CD14-positive monocyte (primary cell): ENCODE measurements at regions not wholly inside any gene's neighbourhood (a gene's known extent, or its start where the extent isn't known, plus 50 kb on each side); places are given as distances from the start of the nearest gene placed in this dataset.

Experiments
- DNase-seq, 3 donors: peaks; one replicate each; pipeline ENCODE4 v3.0.0-alpha.2; 2011 to 2022
- H2AFZ ChIP-seq: 2 replicates; pipeline ENCODE4 v1.6.0; 2012; ENCODE audit warnings: mild to moderate bottlenecking, low read depth, low read length, inconsistent platforms; ENCODE audit not compliant: insufficient read depth, poor library complexity, severe bottlenecking
- H3K27ac ChIP-seq, 2 donors: 1 replicate in 1 of 2; 2 replicates in 1 of 2; pipeline ENCODE4 v1.5.1; 2012 to 2013; ENCODE audit warnings: low read length in 2 of 2, control low read depth in 1 of 2, inconsistent platforms in 1 of 2, low read depth in 1 of 2, mild to moderate bottlenecking in 1 of 2
- H3K27me3 ChIP-seq, 2 donors: one replicate each; pipeline versions ENCODE4 v1.6.0 to v1.6.1; 2011 to 2013; ENCODE audit warnings: low read length in 2 of 2; ENCODE audit not compliant: control insufficient read depth in 2 of 2, insufficient read depth in 2 of 2
- H3K36me3 ChIP-seq, 2 donors: replicated peaks in 1 of 2; 1 replicate in 1 of 2; 2 replicates in 1 of 2; pipeline versions ENCODE4 v1.5.1 to v1.6.1; 2012 to 2013; ENCODE audit warnings: low read length in 2 of 2, control low read depth in 1 of 2, inconsistent platforms in 1 of 2, mild to moderate bottlenecking in 1 of 2; ENCODE audit not compliant: insufficient read depth in 2 of 2, control insufficient read depth in 1 of 2
- H3K4me1 ChIP-seq, 2 donors: 1 replicate in 1 of 2; 2 replicates in 1 of 2; pipeline versions ENCODE4 v1.5.1 to v1.6.1; 2012 to 2013; ENCODE audit warnings: low read length in 2 of 2, control low read depth in 1 of 2, inconsistent platforms in 1 of 2, mild to moderate bottlenecking in 1 of 2, moderate library complexity in 1 of 2; ENCODE audit not compliant: insufficient read depth in 2 of 2, control insufficient read depth in 1 of 2
- H3K4me2 ChIP-seq: replicated peaks from 2 replicates; pipeline ENCODE3; 2012; ENCODE audit warnings: low read length, moderate library complexity, mild to moderate bottlenecking; ENCODE audit not compliant: poor library complexity, severe bottlenecking; ENCODE audit errors: extremely low read depth
- H3K4me3 ChIP-seq, 3 experiments: fragments of 200-600 bp in 1 of 3; sonication (generic) in 1 of 3; replicated peaks in 1 of 3; 1 replicate in 2 of 3; 2 replicates in 1 of 3; pipeline ENCODE4 v1.5.1; 2011 to 2013; ENCODE audit warnings: low read length in 3 of 3, mild to moderate bottlenecking in 3 of 3, control low read depth in 2 of 3, low read depth in 2 of 3, inconsistent platforms in 1 of 3, moderate library complexity in 1 of 3
- H3K79me2 ChIP-seq: 2 replicates; pipeline ENCODE4 v1.6.0; 2012; ENCODE audit warnings: mild to moderate bottlenecking, control low read depth, inconsistent platforms, low read length, moderate library complexity; ENCODE audit not compliant: insufficient read depth
- H3K9ac ChIP-seq: 2 replicates; pipeline ENCODE4 v1.6.0; 2017; ENCODE audit warnings: low read length, mild to moderate bottlenecking; ENCODE audit not compliant: insufficient read depth, poor library complexity, severe bottlenecking
- H3K9me3 ChIP-seq, 2 donors: replicated peaks in 1 of 2; 1 replicate in 1 of 2; 2 replicates in 1 of 2; pipeline versions ENCODE4 v1.5.1 to v1.6.1; 2012 to 2013; ENCODE audit warnings: low read length in 2 of 2, control low read depth in 1 of 2; ENCODE audit not compliant: control insufficient read depth in 1 of 2, insufficient read depth in 1 of 2
- H4K20me1 ChIP-seq: 2 replicates; pipeline ENCODE4 v1.6.0; 2012; ENCODE audit warnings: mild to moderate bottlenecking, low read length, control low read depth, moderate library complexity; ENCODE audit not compliant: insufficient read depth
- H3K27ac Mint-ChIP-seq, 7 donors: one replicate each; pipeline ENCODE4 v1.8.0; 2020; ENCODE audit warnings: mild to moderate bottlenecking in 7 of 7, mixed read lengths in 7 of 7, moderate library complexity in 6 of 7, inconsistent platforms in 2 of 7
- H3K27me3 Mint-ChIP-seq, 3 donors: one replicate each; pipeline ENCODE4 v1.8.0; 2021 to 2022; ENCODE audit warnings: low read depth in 3 of 3, mild to moderate bottlenecking in 3 of 3, mixed read lengths in 3 of 3, moderate library complexity in 3 of 3, inconsistent platforms in 1 of 3
- H3K36me3 Mint-ChIP-seq, 2 donors: one replicate each; pipeline ENCODE4 v1.8.0; 2020; ENCODE audit warnings: mixed read lengths in 2 of 2, inconsistent platforms in 1 of 2, mild to moderate bottlenecking in 1 of 2
- H3K4me1 Mint-ChIP-seq: one replicate; pipeline ENCODE4 v1.8.0; 2020; ENCODE audit warnings: mild to moderate bottlenecking, mixed read lengths
- H3K4me3 Mint-ChIP-seq, 2 donors: one replicate each; pipeline ENCODE4 v1.8.0; 2020; ENCODE audit warnings: mild to moderate bottlenecking in 2 of 2, mixed read lengths in 2 of 2, moderate library complexity in 1 of 2
- H3K9me3 Mint-ChIP-seq, 7 donors: one replicate each; pipeline ENCODE4 v1.8.0; 2020 to 2022; ENCODE audit warnings: mixed read lengths in 7 of 7, mild to moderate bottlenecking in 6 of 7, moderate library complexity in 6 of 7, inconsistent platforms in 2 of 7
- CTCF ChIP-seq: fragments of 200-600 bp; IDR thresholded peaks from one replicate; pipeline ENCODE4 v1.8.0; 2022; ENCODE audit warnings: antibody characterized with exemption, mild to moderate bottlenecking
- WGBS: methylation state at CpG from one replicate; pipeline ENCODE4 v1.1.5; 2013; ENCODE audit warnings: missing lambda C conversion rate; ENCODE audit not compliant: insufficient coverage; 5-methylcytosine and 5-hydroxymethylcytosine counted together
- intact Hi-C, 2 donors: fragments of 100-400 bp; cut with micrococcal nuclease; formaldehyde crosslinking; loops; one replicate each; pipeline versions ENCODE4 v1.15.0 to v1.15.1; 2023

- Mint-ChIP-seq H3K27ac (no peak overlapping the region), H3K4me1 (no peaks in the 10 kb centered on the region), H3K36me3 (no peaks in the 10 kb centered on the region), H3K9me3 (peaks cover 0 to 4% (median 0%) of the 10 kb centered on the region in 7 donors), H3K4me3 (no peak overlapping the region), H3K27me3 (peaks cover 0 to 2% (median 0%) of the 10 kb centered on the region in 3 donors)
- intact Hi-C loops, result no loop called here
- no peaks in the 10 kb centered on the region for H3K27me3 ChIP-seq
- no peak overlapping the region for H3K27ac ChIP-seq
- no peak overlapping the region for H2AFZ ChIP-seq
- no peak for TF ChIP-seq CTCF
- H3K4me3 ChIP-seq, result no peak overlapping the region
- no peak overlapping the region for H3K9ac ChIP-seq
- DNase-seq, result no peak
- no peaks in the 10 kb centered on the region for H3K4me1 ChIP-seq
- no CpG with 5 or more reads among the region's 1 CpG for WGBS
- no peaks in the 10 kb centered on the region for H4K20me1 ChIP-seq
- no peaks in the 10 kb centered on the region for H3K79me2 ChIP-seq
- H3K9me3 ChIP-seq, result no peaks in the 10 kb centered on the region
- H3K36me3 ChIP-seq, result no peaks in the 10 kb centered on the region
- no peak overlapping the region for H3K4me2 ChIP-seq
Measured at GRCh38 chrX:88660836-88661235, 86.2 kb upstream of the CPXCR1 start.

GRCh38 chrX:88672261-88672660 is 74.8 kb upstream of the CPXCR1 start:
- Histone ChIP-seq H4K20me1 (no peaks in the 10 kb centered on the region), H3K9ac (no peak overlapping the region), H3K4me3 (no peak overlapping the region), H3K79me2 (no peaks in the 10 kb centered on the region), H3K27ac (no peak overlapping the region), H3K36me3 (no peaks in the 10 kb centered on the region), H3K9me3 (peaks cover 0 to 4% of the 10 kb centered on the region in 2 donors), H3K27me3 (no peaks in the 10 kb centered on the region), H3K4me1 (no peaks in the 10 kb centered on the region), H3K4me2 (no peak overlapping the region), H2AFZ (no peak overlapping the region)
- no peak for TF ChIP-seq CTCF
- no peaks in the 10 kb centered on the region for H3K4me1 Mint-ChIP-seq
- no CpG with 5 or more reads among the region's 4 CpGs for WGBS
- peaks cover 0 to 3% (median 0%) of the 10 kb centered on the region in 7 donors for H3K9me3 Mint-ChIP-seq
- no peak for DNase-seq
- intact Hi-C loops, result no loop called here
- no peak overlapping the region for H3K27ac Mint-ChIP-seq
- no peaks in the 10 kb centered on the region for H3K36me3 Mint-ChIP-seq
- no peak overlapping the region for H3K4me3 Mint-ChIP-seq
- peaks cover 0 to 2% (median 2%) of the 10 kb centered on the region in 3 donors for H3K27me3 Mint-ChIP-seq
